NCI-H146 treated with DMSO at 0.1 percent for 48 hours (cell line): ENCODE measurements at regions not wholly inside any gene's neighbourhood (a gene's known extent, or its start where the extent isn't known, plus 50 kb on each side); places are given as distances from the start of the nearest gene placed in this dataset.
A peak's percentile ranks its signal among the peaks of the same experiment; 100 is the strongest.
"Not testable (repeated sequence)": the region's sequence is repeated elsewhere in the genome, so short reads cannot be mapped to it uniquely, and the experiment has no call there.

ENCODE experiments used
- DNase-seq: peaks from one replicate; lab custom pipeline; 2025; ENCODE audit not compliant: unreplicated experiment; lab: John Stamatoyannopoulos, UW

DNA sequence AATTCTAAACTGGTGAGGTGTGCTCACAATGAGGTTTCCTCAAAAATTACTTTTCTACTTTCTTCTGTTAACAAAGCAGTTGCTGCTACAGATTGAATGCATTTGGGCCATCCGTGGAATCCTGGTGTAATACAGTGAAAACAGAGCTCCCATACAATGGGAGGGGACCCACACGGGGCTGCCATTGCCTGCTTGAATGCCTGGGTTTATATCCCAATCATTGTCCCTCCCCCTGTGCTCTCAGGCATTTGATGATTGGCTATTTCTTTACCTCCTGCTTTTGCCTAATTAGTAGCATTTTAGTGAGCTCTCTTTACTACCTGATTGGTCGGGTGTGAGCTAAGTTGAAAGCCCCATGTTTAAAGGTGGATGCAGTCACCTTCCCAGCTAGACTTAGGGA lies 52.9 kb upstream of the CSF1 start:
- DNase-seq = not testable (repeated sequence)

DNA sequence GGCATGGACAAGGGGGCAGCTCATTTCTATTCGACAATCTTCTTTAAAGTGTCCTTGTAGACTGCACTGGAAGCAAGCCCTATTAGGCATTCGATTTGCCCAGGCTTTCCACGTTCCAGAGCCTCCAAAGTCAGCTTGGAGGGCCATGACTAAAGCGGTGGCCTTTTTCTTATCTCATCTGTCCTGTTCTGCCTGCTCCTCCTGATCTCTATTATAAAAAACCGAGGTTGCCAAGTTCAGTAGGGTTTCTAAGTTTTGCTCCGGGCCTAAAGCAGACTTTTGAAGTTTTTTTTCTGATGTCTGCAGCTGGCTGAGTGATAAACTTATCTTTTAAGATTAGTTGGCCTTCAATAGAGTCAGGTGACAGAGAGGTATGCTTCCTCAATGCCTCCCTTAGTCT lies 54.7 kb upstream of the CSF1 start:
- DNase-seq = not testable (repeated sequence)

DNA sequence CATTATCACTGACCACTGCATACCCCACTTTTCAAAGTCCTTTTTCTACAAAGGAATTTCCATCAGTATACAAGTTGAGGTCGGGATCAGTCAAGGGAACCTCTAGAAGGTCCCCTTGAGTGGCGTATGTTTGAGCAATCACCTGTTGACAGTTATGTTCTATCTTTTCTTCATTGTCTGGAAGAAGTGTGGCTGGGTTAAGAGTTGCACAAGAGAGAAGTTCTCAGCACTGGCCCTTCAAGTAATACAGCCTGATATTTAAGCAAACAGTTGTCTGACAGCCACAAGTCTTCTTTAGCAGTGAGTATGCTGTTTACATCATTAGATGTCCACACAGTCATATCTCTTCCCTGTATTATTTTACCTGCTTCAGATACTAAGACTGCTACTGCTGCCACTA lies 56.7 kb upstream of the CSF1 start:
- not testable (repeated sequence) for DNase-seq

DNA sequence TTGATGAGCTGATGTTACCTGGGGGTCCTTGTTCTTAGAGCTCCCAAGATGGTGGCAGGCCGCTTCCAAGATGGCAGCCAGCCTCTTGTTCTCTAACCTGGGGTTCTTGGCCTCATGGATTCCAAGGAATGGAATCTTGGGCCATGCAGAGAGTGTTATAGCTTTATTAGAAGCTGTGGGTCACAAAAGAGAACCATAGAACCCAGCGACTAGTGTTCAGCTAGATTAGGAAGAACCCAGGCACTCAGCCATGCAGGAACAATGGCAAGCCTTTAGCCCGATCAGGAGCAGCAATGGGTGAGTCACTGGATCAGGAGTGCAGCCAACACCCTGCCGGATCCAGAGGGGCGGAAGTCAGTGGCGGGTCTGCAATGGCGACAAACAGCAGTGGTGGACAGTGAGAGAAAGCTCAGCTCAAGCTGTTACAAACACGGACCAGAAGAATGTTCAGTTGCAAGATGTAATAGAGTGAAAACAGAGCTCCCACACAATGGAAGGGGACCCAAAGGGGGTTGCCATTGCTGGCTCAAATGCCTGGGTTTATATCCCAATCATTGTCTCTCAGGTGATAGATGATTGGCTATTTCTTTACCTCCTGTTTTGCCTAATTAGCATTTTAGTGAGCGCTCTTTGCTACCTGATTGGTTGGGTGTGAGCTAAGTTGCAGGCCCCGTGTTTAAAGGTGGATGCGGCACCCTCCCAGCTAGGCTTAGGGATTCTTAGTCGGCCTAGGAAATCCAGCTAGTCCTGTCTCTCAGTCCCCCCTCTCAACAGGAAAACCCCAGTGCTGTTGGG lies 58.2 kb upstream of the CSF1 start:
- DNase-seq = not testable (repeated sequence)

DNA sequence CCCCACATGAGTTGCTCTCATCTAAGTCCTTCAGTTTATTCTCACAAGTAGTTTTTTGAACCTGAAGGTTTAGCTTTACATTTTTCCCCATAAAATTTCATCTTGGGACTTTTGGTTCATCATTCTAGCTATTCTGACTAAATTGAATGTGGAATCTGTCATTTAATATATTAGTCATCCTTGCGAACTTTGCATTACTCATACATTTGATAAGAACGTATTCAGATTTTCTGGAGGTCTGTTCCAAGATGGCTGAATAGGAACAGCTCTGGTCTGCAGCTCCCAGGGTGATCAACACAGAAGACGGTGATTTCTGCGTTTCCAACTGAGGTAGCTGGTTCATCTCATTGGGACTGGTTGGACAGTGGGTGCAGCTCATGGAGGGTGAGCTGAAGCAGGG lies 59.8 kb upstream of the CSF1 start:
- no peak for DNase-seq

DNA sequence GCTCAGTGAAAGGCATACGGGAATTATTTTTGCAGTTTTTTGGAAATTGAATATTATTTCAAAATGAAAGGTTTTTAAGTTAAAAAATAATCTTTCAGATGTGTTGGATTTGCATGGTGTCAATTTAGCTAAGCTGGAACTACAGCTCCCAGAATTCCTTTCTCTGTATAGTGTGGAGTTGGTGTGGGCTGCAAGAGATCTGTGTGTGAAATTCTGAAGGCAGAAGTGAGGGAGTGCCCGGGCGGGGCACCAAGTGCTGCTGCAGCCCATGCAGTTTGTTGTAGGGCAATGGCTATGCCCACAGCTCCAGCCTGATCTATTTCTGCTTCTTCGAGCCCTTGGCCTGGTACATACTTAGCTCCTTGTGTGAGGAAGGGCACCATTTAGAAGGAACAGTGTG lies 60.5 kb upstream of the CSF1 start:
- no peak for DNase-seq

DNA sequence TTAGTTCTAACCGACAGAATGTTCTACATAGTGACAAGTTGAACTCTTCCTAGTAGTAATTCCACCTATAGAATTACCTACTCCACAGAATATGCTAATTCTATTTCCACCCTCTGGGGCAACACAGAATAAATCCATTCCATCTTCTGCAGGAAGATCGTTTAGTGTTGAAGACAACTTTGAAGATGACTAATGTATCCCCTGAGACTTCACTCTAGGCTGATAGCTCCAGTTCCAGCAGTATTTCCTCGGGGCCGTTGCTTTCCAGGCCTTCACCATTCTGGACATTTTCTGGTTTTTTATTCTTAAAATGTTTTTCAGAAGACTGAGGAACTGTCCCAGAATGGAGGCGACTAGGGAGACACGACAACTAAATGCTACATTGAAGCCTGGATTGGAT lies 61.0 kb upstream of the CSF1 start:
- DNase-seq = no peak

DNA sequence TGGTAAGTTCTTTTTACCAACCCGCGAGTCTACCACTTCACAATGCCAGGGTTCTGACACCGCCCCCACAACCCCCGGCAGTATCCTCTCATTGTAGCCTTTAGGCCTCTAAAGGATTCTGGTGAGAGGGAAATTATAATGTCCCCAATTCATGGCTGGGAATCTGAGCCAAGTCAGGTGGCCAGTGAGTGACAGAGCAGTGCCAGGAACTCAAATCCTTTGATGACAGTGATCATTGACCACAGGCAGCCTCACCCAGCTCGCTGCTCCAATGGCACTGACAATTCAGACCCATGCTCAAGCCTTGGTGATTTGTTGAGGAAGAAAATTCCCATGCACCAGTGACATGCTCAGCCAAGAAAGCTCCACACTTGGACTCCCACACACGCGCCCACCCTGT lies 63.4 kb upstream of the CSF1 start:
- DNase-seq = no peak

DNA sequence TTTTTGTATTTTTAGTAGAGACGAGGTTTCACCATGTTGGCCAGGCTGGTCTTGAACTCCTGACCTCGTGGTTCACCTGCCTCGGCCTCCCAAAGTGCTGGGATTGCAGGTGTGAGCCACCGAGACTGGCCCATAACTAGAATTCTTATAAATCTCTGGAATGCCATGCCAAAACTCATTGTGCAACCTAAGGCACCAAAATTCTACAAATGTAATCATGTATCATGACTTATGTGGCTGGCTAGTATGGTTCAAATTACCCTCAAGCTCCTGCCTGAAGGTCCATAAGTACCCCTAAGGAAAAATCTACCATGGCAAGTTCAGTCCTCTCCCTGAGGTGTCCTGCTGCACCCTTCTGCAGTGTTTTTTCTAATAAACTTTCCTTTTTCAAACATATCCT lies 63.8 kb upstream of the CSF1 start:
- DNase-seq = no peak

DNA sequence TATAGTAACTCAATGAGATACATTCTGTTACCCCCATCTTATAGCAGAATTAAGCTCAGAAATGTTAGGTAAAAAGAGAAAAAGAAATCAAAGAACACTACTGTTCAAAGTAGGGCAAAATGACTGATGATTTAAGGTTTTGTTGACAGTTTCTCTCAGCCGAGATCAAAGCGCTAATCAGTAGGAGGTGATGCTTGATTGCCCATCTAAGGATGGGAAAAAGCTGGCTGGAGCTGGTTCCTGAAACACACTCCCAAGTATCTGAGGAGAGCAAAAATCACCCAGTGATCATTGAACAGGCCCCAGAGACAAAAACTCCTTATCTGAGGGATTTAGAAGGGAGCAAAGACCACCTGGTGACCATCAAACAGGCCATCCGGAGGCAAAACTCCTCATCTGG lies 64.5 kb upstream of the CSF1 start:
- peak; percentile 28 for DNase-seq

DNA sequence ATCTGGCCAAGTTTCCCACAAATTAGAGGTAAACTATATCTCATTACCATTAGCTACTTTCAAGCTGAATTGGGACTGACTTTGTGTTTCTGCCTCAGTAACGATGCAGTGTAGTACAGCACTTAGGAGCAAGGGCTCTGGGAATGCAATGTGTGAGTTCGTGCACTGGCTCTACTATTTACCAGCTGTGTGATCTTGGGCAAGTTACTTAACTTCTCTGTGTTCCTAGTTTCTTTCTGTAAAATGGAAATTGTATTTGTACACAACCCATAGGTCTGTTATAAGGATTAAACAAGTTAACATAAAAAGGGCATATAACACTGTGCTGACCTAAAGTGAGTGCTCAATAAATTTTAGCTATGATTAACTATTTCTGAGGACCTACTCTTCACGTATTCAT lies 65.0 kb upstream of the CSF1 start:
- DNase-seq = no peak

DNA sequence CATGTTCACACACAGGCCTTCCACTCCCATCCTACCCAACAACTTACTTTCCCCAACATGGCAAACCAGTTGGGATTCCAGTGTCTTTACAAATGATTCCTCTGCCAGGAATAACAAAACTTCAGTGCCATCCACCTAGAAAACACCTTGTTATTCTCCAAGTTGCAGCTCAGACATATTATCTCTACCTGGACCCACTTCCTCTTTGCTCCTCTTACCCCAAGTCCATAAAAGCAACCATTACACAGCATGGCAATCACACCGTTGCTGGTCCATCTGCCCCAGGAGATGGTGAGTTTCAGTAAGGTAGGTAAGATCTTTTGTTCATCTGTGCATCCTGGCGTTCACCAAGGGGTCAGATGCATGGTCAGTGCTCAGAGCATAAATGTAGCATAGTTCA lies 66.0 kb upstream of the CSF1 start:
- no peak for DNase-seq

DNA sequence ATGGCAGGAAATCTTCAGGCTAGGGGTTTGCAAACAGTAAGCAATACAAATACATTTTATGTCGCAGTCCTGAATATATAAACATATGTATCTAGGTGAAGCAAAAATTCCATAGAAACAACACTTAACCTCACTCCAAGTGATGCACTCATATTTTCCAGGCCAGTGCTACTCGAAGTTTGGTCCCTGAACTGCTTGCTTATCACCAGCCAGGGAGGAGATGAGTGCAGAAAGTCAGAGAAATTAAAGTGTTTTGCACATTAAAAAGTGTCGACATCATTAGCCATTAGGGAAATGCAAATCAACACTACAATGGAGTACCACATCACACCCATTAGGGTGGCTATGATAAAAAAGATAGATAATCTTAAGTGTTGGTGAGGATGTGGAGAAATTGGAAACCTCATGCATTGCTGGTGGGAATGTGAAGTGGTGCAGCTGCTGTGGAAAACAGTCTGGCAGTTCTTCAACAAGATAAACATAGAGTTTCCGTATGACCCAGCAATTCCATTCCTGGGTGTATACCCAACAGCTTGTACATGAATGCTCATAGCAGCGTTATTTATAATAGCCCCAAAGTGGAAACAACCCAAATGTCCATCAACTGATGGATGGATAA lies 70.5 kb upstream of the CSF1 start:
- no peak for DNase-seq

DNA sequence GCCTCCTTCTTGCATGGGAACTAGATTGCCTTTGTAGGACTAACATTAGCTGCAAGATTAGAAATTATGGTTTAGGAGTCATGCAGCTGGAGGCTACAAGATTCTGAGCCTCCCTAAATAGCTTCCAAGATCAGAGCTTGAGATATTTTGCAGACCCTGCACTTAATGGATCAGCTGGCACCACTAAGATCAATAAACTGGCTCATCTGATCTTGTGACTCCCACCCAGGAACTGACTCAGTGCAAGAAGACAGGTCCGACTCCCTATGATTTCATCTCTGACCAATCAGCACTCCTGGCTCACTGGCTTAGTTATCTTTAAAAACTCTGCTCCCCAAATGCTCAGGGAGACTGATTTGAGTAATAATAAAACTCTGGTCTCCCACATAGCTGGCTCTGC lies 71.4 kb upstream of the CSF1 start:
- DNase-seq = not testable (repeated sequence)

DNA sequence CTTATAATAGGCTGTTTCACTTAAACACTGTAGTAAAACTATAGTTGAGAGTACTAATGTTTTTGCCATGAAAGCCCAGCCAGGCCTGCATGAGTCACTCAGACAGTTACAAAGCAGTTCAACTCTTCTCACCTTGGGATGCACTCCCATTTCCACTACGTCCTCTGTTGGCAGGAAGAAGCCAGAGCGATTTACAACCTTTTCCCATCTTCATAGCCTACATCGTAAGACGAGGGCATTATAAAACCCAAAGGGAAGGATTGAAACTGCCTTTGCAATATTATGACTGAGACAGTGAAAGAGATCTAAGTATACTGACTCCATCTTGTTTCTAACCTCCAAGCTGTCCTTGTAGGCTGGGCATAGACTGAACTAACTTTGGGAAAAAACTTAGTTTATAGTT lies 71.8 kb upstream of the CSF1 start:
- DNase-seq = no peak

DNA sequence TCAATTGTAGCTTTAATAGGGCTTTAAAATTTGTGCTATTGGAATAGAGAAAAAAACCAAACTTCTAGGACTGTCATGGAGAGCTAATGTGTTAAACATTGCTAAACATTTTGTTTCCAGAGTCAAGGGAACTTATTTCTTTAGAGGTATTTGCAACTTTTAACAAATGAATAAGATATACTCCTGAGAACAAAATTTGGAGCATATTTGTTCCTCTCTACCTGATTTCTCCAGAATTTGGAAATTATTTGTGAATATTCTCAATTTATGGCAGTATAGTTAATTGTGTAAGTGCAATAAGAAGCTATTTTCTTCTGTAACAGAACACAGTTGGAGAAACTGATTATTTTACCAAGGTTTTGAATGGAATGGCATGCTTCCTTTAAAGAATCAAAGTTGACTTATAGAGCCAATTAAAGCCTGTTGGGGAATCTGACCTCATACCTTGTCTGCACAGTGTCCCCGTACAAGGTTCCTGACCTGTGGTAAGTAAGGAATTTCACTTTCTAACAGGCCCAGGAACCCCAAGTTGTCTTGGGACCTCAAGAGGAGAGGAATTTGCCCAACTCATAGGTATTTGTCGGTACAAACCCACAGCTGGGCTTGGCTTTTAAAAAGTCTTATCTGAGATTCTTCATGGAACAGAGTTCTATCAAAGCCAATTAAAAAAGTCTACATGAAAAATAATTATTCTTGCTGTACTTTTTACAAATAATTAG lies 72.6 kb upstream of the CSF1 start:
- no peak for DNase-seq

DNA sequence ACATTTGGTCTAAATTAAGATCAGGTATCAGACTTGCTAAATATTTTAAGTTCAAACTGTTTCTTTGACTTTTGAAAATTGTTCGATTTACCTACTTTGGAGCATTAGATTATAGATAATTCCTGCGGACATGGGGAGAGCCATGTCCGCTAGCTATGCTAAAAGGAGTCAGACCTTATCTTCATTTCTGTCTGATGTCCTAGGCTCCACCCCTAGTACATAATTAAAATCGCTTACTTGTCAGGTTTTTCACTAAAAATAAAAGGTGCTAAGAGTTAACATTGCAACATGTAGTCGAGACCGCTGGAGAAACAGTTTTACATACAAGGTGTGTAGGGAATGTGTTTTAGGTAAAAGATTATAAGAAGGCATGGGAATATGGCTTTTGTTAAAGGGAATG lies 71.9 kb upstream of the EPS8L3 start:
- DNase-seq = not testable (repeated sequence)

DNA sequence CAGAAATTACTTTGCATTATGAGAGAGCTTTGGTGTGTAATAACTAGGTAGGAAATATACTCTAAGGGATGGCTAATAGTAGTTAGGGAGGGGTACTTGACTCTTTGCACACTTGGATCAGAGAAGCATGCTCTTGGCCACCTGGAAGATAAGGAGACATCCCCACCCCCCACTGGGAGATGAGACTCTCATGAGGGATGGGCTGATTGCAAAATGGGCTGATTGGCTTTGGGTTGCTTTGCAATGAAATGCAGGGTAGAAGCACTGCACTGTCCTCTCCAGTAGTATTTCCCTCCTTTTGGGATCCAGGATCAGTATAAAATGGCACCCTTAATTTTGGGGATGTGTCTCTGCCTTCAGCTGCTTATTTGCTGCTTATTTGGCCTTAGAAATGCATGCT lies 71.2 kb upstream of the EPS8L3 start:
- no peak for DNase-seq

DNA sequence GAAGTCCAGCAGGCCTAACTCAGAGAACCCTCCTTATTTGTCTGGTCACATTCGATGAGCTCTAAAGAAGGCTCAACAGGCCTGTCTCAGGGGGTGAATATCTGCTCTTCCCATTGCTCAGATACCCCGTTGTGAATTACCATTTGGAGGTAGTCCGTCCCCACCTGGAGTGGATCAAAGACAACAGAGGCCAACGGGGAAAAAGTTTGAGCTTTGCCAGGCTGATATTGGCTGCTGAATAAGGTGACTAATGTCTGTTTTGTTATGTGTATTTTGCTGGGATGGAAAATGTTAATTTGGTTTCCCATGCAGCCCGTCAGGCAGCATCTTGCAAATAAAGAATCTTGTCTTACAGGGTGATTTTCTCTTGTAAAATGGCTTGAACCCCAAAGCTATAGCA lies 69.2 kb upstream of the EPS8L3 start:
- no peak for DNase-seq

DNA sequence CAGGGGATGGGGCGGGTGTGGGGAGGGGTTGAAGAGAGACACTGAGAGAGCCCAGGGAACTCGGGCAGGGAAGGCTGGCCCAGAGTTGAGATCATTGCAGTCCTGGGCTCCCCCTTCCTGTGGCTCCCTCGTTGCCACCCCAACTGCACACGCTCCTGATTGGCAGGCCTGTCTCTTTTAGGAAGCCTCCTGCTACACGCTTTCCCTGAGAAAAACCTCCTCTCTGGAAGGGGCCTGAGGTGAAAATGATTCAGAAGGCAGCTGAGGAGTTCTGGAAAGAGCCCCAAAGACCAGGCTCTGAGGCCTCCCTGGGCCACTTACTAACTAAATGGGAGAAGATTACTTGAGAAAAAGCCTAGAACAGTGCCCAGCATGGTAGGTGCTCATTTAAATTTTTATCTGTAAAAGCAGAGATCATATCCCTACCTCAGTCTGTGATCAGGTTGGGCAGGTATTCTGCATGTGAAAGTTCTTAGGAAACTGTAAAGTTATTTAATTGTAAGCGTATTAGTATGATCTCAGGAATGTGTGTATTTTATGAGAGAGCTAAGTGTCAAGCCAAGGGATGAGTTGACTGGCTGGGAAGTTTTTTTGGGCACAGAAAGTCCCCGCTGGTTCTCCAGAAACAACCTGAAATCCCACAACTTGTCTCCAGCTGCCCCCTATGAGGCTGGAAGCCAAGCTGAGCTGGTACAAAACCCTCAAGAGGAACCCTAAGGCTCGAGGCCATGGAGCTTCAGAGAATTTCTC lies 65.2 kb upstream of the EPS8L3 start:
- no peak for DNase-seq

DNA sequence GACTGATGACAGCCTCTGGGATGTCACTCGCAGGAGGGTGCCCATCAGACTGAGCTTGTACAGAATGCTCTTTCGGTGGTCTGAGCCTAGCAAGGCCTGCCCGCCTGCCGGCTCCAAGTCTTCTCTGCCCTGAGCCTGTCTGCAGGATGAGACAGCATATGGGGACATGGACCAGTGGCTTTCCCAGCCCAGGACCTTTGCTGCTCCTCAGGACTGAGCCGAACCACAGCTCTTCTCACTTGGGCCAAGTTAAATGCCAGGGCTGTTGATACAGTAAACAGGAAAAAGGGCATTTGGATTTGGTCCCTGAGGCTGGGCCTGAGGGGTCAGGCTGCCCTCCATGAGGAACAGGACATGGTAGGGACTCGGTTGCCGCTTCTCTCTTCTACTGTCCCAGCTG lies 64.3 kb upstream of the EPS8L3 start:
- DNase-seq = no peak

DNA sequence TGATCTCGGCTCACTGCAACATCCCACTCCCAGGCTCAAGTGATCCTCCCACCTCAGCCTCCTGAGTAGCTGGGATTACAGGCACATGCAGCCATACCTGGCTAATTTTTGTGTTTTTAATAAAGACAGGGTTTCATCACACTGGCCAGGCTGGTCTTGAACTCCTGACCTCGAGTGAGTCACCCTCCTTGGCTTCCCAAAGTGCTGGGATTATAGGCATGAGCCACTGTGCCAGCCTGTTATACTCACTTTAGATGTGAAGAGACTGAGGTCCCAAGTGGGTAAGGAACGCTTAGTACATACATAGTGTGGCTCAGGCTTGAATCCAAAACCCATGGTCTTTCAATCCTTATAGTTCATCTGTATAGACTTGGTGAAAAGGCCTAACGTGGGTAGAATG lies 63.7 kb upstream of the EPS8L3 start:
- DNase-seq = no peak
